ENCODE measurements at regions not wholly inside any gene's neighbourhood (a gene's known extent, or its start where the extent isn't known, plus 50 kb on each side); places are given as distances from the start of the nearest gene placed in this dataset.

DNA sequence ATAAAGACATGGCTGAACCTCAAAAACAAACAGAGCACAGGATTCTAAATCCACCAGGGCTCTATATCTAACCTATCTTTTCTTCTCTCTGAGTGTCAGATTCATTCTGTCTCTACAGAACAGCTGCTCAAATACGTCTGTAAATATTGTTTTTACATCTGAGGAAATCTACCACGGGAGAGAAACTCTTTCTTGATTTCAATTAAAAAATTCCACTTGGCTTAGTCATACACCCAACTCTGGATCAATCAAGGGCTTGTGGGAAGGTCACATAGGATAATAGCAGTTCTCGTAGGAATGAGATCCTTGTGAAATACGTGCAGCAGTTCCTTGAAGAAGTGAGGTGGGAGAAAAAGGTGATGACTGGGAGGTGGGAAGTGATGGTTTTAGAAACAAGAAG, 1355.7 kb upstream of the ADGRL2 start:
- H3K9me3 ChIP-seq (ENCODE audit: control insufficient read depth in 2 of 3, insufficient read depth in 1 of 3, low read length in 3 of 3): no peaks in the 10 kb centered on the region
- H3K36me3 ChIP-seq (ENCODE audit: control insufficient read depth in 2 of 3, insufficient read depth in 3 of 3, low read length in 3 of 3): no peaks in the 10 kb centered on the region
- DNase-seq (no peak), FAIRE-seq (no peak)
- H3K9ac ChIP-seq (ENCODE audit: low read length in 3 of 3): no peak overlapping the region
- intact Hi-C loops (cut with DNase I): no loop called here
- TF ChIP-seq, protein P1, sequence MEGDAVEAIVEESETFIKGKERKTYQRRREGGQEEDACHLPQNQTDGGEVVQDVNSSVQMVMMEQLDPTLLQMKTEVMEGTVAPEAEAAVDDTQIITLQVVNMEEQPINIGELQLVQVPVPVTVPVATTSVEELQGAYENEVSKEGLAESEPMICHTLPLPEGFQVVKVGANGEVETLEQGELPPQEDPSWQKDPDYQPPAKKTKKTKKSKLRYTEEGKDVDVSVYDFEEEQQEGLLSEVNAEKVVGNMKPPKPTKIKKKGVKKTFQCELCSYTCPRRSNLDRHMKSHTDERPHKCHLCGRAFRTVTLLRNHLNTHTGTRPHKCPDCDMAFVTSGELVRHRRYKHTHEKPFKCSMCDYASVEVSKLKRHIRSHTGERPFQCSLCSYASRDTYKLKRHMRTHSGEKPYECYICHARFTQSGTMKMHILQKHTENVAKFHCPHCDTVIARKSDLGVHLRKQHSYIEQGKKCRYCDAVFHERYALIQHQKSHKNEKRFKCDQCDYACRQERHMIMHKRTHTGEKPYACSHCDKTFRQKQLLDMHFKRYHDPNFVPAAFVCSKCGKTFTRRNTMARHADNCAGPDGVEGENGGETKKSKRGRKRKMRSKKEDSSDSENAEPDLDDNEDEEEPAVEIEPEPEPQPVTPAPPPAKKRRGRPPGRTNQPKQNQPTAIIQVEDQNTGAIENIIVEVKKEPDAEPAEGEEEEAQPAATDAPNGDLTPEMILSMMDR (IDR thresholded peaks at IDR 0.05; ENCODE audit: borderline replicate concordance, extremely low read depth, insufficient read depth): no peak
- no peak overlapping the region for H3K27ac ChIP-seq (ENCODE audit: low read depth in 2 of 2, low read length in 2 of 2)
- no peak overlapping the region for H3K4me3 ChIP-seq (ENCODE audit: low read length in 3 of 3)
- no peaks in the 10 kb centered on the region for H3K4me1 ChIP-seq (ENCODE audit: control insufficient read depth in 2 of 3, insufficient read depth in 2 of 3, low read depth in 1 of 3, low read length in 3 of 3)
- no peaks in the 10 kb centered on the region for H3K27me3 ChIP-seq (ENCODE audit: control insufficient read depth, insufficient read depth, low read length)

DNA sequence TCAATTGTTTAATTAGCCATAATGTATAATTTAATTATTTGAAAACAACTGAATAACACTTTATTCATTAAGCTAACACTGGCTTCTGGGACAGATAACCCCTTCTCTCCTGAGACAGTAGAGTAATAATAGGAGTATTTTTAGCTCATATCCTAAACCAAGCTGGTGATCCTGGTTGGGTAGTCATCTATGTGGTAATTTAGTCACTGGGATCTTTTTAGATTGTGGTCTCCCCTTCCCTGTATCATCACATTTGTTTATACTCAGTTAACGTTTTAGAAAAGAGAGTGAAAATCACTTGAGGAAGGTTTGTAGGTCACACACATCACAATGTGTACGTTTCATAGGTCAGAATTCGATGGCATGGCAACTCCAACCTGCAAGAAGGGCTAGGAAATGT, 1356.6 kb upstream of the ADGRL2 start:
- DNase-seq (no peak), FAIRE-seq (no peak)
- Histone ChIP-seq H3K4me3 (ENCODE audit: low read length in 3 of 3) (no peak overlapping the region), H3K9me3 (ENCODE audit: control insufficient read depth in 2 of 3, insufficient read depth in 1 of 3, low read length in 3 of 3) (no peaks in the 10 kb centered on the region), H3K36me3 (ENCODE audit: control insufficient read depth in 2 of 3, insufficient read depth in 3 of 3, low read length in 3 of 3) (no peaks in the 10 kb centered on the region), H3K27me3 (ENCODE audit: control insufficient read depth, insufficient read depth, low read length) (no peaks in the 10 kb centered on the region), H3K4me1 (ENCODE audit: control insufficient read depth in 2 of 3, insufficient read depth in 2 of 3, low read depth in 1 of 3, low read length in 3 of 3) (no peaks in the 10 kb centered on the region), H3K9ac (ENCODE audit: low read length in 3 of 3) (no peak overlapping the region), H3K27ac (ENCODE audit: low read depth in 2 of 2, low read length in 2 of 2) (no peak overlapping the region)
- TF ChIP-seq, protein P1 (IDR thresholded peaks at IDR 0.05; ENCODE audit: borderline replicate concordance, extremely low read depth, insufficient read depth): no peak
- intact Hi-C loops (cut with DNase I): no loop called here

DNA sequence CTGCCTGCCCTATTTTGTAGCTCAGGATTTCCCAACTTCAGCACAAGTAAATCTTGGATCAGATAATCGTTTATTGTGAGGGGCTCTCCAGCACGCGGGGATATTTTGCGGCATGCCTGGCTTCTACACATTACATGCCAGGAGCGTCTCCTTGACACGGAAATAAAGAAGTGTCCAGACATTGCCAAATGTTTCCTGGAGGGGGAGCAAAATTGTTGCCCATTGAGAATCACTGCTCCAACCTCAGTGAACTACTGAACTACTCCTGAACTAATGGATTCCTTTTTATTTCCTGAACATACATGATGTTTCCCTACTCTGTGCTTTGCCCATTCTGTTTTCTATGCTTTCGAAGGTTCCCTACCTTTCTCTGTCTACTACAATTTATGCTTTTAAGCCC, 1359.1 kb upstream of the ADGRL2 start:
- Histone ChIP-seq H3K9me3 (ENCODE audit: control insufficient read depth in 2 of 3, insufficient read depth in 1 of 3, low read length in 3 of 3) (no peaks in the 10 kb centered on the region), H3K9ac (ENCODE audit: low read length in 3 of 3) (no peak overlapping the region), H3K36me3 (ENCODE audit: control insufficient read depth in 2 of 3, insufficient read depth in 3 of 3, low read length in 3 of 3) (no peaks in the 10 kb centered on the region), H3K4me3 (ENCODE audit: low read length in 3 of 3) (no peak overlapping the region), H3K27ac (ENCODE audit: low read depth in 2 of 2, low read length in 2 of 2) (no peak overlapping the region), H3K4me1 (ENCODE audit: control insufficient read depth in 2 of 3, insufficient read depth in 2 of 3, low read depth in 1 of 3, low read length in 3 of 3) (no peaks in the 10 kb centered on the region), H3K27me3 (ENCODE audit: control insufficient read depth, insufficient read depth, low read length) (no peaks in the 10 kb centered on the region)
- peak in 1 of 5 donors; percentile 3 for DNase-seq
- intact Hi-C loops (cut with DNase I): no loop called here
- no peak for FAIRE-seq
- TF ChIP-seq, protein P1 (IDR thresholded peaks at IDR 0.05; ENCODE audit: borderline replicate concordance, extremely low read depth, insufficient read depth): peak; percentile 10

DNA sequence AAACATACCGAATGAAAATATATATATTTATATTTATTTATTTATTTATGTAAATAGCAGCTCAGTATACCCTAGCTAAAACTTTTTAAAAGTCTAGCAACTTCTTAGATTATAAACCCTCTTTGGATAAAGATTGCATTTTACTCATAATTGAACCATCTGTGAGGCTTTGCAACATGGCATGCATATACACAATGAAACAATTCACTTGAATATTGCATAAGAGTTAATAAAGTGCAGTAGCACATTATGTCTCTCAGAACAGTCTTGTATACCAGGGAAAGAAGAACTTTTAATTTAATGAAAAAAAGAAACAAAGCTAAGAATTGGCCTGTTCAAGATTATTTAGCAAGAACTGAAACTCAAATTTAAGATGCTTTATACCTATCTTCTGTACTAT, 1363.9 kb upstream of the ADGRL2 start:
- intact Hi-C loops (cut with DNase I): no loop called here
- H3K36me3 ChIP-seq (ENCODE audit: control insufficient read depth in 2 of 3, insufficient read depth in 3 of 3, low read length in 3 of 3): no peaks in the 10 kb centered on the region
- no peak overlapping the region for H3K27ac ChIP-seq (ENCODE audit: low read depth in 2 of 2, low read length in 2 of 2)
- H3K27me3 ChIP-seq (ENCODE audit: control insufficient read depth, insufficient read depth, low read length): no peaks in the 10 kb centered on the region
- FAIRE-seq: no peak
- peaks cover 0 to 2% (median 0%) of the 10 kb centered on the region in 3 donors for H3K4me1 ChIP-seq (ENCODE audit: control insufficient read depth in 2 of 3, insufficient read depth in 2 of 3, low read depth in 1 of 3, low read length in 3 of 3)
- no peak for DNase-seq
- no peaks in the 10 kb centered on the region for H3K9me3 ChIP-seq (ENCODE audit: control insufficient read depth in 2 of 3, insufficient read depth in 1 of 3, low read length in 3 of 3)
- TF ChIP-seq, protein P1 (IDR thresholded peaks at IDR 0.05; ENCODE audit: borderline replicate concordance, extremely low read depth, insufficient read depth): no peak
- no peak overlapping the region for H3K4me3 ChIP-seq (ENCODE audit: low read length in 3 of 3)
- no peak overlapping the region for H3K9ac ChIP-seq (ENCODE audit: low read length in 3 of 3)

All from kidney (tissue), 13 donors.